GM18499 (cell line): ENCODE measurements at regions not wholly inside any gene's neighbourhood (a gene's known extent, or its start where the extent isn't known, plus 50 kb on each side); places are given as distances from the start of the nearest gene placed in this dataset.

ENCODE experiments used
- ATAC-seq: cut with Tn5 transposase; IDR thresholded peaks from one replicate; pipeline ENCODE4 v1.9.1; 2021; ENCODE audit warnings: moderate number of reproducible peaks; ENCODE audit not compliant: insufficient read depth, unreplicated experiment

- ATAC-seq = peak; percentile 78
These were observed 358.4 kb downstream of the THBS2 start for GRCh38 chr6:168895102-168895812.

- ATAC-seq = no peak
These were observed 361.6 kb downstream of the THBS2 start for GRCh38 chr6:168892031-168892430.

- no peak for ATAC-seq
These were observed 362.7 kb downstream of the THBS2 start for GRCh38 chr6:168890981-168891365.

DNA sequence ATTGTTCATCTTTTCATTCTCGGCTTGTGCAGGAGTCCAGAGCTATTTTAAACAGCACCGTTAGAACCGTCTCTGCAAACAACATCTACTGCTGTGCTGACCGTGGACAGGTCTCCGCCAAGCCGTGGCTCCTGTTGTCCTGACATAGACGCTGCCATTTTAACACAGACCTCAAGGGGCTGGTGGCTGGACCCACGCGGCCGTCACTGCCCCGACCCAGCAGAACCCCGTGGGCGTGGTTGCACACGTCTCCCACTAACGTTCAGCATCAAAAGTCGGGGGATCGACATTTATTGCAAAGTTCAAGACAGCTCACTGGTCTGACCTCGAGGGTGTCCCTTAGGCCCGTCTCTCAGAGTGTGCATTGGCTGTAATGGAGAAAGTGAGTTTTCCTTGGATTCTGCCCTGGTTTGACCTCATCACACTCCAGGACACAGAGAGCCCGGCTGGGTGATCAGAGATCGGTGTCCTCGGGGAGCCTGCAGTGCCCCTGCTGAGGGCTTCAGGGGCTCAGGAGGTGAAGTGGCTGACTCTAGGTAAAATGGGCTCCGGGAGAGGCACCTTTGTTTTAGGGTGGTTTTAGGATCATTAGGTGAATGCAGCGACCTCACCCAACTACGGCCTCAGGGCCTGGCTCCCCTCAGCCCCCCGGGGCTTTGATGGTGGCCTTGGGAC, 363.2 kb downstream of the THBS2 start:
- no peak for ATAC-seq

GRCh38 chr6:168888786-168889345, 364.8 kb downstream of the THBS2 start:
- no peak for ATAC-seq

- no peak for ATAC-seq
These were observed 365.5 kb downstream of the THBS2 start for GRCh38 chr6:168888102-168888501.

DNA sequence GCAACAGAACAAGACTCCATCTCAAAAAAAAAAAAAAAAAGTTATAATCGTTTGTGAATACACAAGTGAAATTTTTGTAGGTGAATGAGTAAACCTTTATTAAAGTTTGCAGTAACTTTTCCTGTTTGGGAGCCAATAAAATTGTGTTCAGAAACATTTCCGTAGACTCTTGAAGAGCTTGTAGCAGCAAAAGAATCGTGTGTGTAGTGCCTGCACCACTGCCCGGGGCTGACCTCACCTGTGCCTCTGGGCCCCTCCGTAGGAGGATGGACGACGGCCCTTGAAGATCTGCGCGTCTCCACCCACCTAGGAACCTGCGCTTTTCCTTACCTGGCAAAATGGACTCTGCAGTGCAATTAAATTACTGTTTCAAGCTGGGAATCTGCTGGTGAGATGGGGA, 366.0 kb downstream of the THBS2 start:
- ATAC-seq = no peak

- no peak for ATAC-seq
These were observed 366.7 kb downstream of the THBS2 start for GRCh38 chr6:168886964-168887363.

DNA sequence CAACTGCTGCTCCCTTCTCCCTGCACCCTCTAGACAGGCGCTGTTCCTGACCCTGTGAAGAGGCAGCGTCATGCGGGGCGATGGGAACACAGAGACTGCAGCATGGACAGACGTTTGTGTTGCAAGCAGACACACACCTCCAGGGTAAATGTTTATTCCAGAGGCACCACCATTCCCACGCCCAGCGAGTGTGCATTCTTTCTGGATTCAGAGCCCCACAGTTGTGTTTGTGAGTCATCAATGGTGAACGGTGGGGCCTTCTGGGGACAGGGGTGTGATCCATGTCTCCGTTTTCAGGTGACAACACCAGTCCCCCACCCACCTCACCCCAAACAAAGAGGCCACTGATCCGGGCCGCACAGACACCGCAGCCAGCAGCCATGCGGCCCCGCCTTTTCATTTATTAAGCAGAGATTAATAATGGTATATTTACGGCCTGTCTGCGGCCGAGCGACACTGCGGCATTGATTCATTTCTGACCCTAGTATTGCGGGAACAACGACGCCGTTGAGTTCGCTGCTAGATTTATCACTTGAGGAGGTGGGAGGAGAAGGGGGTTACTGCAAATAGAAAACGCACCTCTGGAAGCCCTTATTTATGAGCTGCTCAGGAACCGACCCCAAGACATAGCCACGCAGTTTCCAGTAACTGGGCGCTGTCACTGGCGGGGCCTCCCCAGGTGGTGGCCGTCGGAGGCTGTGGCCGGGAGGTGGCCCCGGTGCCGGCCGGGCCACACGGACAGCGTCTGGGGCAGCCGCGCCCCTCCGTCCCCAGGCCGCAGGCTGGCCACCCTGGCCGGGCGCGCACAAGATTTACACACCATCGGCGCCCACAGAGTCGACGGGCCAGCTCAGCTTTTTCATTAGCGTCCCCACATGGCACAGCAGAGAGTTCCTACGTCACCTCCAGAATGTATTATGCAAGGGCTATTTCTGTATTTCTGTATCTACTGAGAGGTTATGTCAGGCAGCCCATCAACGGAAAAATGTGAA, 367.6 kb downstream of the THBS2 start:
- no peak for ATAC-seq

DNA sequence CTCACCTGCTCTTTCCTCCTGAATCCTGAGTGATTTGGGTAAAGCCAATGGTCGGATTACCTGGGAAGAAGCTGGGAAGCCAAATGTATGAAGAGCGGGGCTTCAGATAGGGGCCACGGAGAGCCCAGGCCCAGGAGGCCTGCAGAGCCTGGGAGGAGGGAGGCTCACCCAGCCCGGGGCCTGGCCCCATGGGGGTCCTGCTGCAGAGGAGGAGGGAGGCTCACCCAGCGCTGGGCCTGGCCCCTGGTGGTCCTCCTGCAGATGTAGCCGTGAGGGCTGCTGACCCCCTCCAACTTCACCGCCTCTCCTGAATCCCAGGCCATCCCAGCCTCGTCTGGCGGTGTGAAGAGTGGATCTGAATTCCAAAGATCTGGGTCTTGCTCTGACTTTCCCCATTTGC, 368.4 kb downstream of the THBS2 start:
- no peak for ATAC-seq

DNA sequence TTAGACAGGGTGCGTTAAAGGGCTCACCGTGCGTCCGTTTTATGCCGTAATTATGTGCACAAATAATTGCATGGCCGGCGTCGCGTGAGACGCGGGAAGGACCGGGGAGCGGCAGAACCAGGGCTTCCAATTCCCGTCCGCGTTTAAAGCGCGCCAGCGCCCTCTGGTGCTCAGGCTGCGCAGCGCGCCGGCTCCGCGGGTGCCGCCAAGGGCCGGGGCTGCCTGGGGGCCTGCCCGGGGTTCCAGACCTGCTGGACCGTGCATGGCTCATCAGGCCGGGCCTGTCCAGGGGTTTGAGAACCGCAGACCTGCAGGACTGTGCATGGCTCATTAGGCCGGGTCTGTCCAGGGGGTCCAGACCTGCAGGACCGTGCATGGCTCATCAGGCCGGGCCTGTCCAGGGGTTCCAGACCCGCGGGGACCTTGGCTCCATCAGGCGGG, 369.0 kb downstream of the THBS2 start:
- ATAC-seq = no peak

- no peak for ATAC-seq
These were observed 369.5 kb downstream of the THBS2 start for GRCh38 chr6:168884050-168884645.

DNA sequence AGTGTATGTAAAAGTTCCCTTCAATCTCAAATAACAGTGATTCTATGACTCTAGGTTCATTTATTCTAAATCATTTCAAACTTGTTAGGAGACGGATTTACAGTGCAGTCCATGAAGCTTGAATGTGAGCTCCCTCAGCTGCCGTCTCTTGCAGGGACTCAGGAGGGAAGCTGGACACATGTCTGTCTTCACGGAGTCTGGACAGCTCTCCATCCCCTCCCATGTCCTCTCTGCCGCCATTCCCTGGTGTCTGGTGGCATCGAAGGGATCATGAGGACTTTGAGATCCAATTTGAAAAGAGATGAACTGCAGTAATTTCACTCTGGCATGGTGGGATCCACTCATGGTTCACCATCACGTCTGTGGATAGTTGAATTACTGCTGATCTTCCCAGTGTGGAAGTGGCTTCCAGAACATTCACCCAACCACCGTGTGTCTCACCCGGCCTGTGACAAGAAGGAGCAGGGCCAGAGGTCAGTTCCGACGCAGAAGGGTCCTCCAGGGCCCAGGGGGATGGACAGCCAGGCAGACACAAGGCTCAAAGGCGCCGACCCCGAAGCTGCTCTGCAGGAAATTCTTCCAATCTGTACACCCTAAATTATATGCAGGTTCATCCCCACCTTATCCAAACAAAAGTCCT, 370.1 kb downstream of the THBS2 start:
- ATAC-seq = no peak

DNA sequence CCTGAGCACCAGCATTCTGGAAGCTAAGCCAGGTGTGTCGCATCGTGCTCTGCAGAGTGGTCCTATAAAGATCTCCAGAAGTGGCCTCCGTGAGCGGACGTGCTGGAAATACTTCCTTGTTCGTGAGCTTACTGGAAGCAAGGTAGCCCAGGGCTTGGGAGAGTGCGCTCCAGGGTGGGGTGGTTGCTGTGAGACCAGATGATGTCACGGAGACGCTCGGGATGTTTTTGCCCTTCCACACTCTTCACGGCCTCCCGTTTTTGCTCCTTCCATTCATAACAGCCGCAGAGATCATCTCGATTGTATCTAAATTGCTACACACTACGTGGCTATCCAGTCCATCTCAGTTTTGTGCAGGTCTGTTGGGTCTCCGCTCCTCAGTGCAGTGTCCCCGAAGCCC, 373.4 kb downstream of the THBS2 start:
- ATAC-seq = no peak

DNA sequence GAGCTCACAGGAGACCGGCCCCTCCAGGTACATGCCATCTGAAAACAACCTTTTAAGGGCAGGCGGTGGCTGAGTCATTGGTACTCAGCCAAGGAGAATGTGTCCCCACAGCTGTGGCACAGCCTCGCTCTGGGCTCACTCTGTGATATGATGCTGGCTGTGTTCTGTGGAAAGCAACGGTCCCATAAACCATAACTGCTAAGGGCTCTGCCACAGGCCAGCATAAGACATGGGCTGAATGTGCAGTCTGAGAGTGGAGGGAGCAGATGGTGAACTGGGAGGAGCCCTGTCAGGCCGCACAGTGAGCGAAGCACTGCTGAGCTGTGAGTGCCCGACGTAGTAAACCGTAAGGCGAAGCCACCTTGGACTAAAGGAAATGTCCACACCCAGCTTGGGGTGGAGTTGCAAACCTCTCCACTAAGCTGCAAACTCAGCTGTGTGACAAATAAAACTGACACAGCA, 375.8 kb downstream of the THBS2 start:
- ATAC-seq = no peak

DNA sequence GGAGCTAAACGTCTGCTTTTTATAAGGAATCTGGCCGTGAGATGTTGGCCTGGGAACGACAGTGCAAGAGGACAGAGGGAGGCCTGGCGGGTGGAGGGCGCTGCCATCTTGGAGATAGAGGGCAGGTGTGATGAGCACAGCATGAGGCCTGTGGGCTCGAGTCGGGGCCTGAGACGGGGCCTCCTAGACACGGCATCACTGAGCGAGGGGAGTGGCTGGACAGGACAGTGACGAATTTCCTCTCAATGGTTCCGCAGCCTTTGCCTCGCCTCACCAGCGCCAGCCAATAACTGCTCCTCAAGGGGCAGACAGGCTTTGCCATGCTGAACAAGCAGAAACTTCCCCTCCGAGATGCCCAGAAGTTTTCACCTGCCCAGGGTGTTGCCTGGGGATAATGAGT, 376.7 kb downstream of the THBS2 start:
- no peak for ATAC-seq

DNA sequence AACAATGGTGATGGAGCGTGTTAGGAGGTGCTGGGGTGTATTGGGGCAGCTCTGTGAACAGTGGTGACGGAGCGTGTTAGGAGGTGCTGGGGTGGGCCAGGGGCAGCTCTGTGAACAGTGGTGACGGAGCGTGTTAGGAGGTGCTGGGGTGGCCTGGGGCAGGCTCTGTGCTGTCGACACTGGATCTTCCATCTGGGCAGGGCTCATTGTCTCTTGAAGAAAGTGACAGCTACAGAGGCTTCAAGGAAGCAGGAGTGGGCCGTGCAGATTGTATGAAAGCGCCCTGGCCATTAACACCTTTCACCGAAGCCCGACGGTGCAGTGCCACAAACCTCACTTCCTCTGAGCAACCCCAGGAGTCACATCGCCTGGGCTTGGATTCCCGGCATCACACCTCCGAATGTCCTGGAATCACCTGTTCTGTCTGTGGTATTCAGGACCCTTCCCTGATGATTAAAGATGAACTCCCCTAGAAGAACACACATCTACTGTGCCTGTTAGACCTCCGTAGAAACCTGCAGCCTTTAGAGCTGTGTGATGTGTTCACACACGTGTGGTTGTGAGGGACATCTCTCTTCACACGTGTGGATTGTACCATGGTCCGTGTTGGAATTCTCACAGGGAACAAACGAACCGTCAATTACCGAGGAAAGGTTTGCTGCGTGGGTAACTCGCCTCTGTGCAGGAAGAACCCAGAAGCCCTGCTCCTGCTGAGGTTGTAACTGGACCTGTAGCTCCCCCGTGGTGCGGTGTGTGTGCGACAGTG, 377.7 kb downstream of the THBS2 start:
- no peak for ATAC-seq

GRCh38 chr6:168874637-168875036, 379.0 kb downstream of the THBS2 start:
- no peak for ATAC-seq
